Fibroblast of the aortic adventitia (primary cell): ENCODE measurements at regions not wholly inside any gene's neighbourhood (a gene's known extent, or its start where the extent isn't known, plus 50 kb on each side); places are given as distances from the start of the nearest gene placed in this dataset.

Experiments
- DNase-seq: peaks from one replicate; pipeline ENCODE4 v3.0.0-alpha.2; 2010; ENCODE audit warnings: low read depth
- H3K4me3 ChIP-seq: 2 replicates; pipeline ENCODE4 v1.5.1; 2011; ENCODE audit warnings: low read depth, mild to moderate bottlenecking, control low read depth, low read length, moderate library complexity
- CTCF ChIP-seq: IDR thresholded peaks from 2 replicates; pipeline ENCODE4 v1.5.1; 2011; ENCODE audit warnings: mild to moderate bottlenecking, low read length, control low read depth, inconsistent platforms; ENCODE audit not compliant: insufficient read depth

GRCh38 chr15:88981244-88982215, 68.4 kb upstream of the MFGE8 start:
- TF ChIP-seq CTCF: no peak
- no peak overlapping the region for H3K4me3 ChIP-seq
- DNase-seq: no peak

- DNase-seq: peak; percentile 87
- H3K4me3 ChIP-seq: no peak overlapping the region
- TF ChIP-seq CTCF: no peak
These were observed 69.2 kb upstream of the MFGE8 start for GRCh38 chr15:88982304-88982945.

GRCh38 chr15:88982946-88983342, 69.8 kb upstream of the MFGE8 start:
- H3K4me3 ChIP-seq: no peak overlapping the region
- DNase-seq: no peak
- TF ChIP-seq CTCF: no peak

GRCh38 chr15:88983861-88984429, 70.8 kb upstream of the MFGE8 start:
- no peak for DNase-seq
- H3K4me3 ChIP-seq: no peak overlapping the region
- TF ChIP-seq CTCF: no peak

GRCh38 chr15:88985547-88986393, 72.6 kb upstream of the MFGE8 start:
- H3K4me3 ChIP-seq: no peak overlapping the region
- TF ChIP-seq CTCF: no peak
- no peak for DNase-seq

GRCh38 chr15:88986949-88987590, 73.9 kb upstream of the MFGE8 start:
- DNase-seq: no peak
- no peak overlapping the region for H3K4me3 ChIP-seq
- TF ChIP-seq CTCF: no peak
